GM06990 (cell line): ENCODE measurements at regions not wholly inside any gene's neighbourhood (a gene's known extent, or its start where the extent isn't known, plus 50 kb on each side); places are given as distances from the start of the nearest gene placed in this dataset.

Source experiments
- DNase-seq: peaks from one replicate; pipeline ENCODE4 v3.0.0-alpha.2; 2011; ENCODE audit not compliant: insufficient read length; ENCODE audit errors: extremely low read depth
- H3K27me3 ChIP-seq: replicated peaks from 2 replicates; pipeline ENCODE4 v1.6.0; 2011; ENCODE audit warnings: low read length; ENCODE audit not compliant: control insufficient read depth, insufficient read depth
- H3K36me3 ChIP-seq: 2 replicates; pipeline ENCODE4 v1.5.1; 2011; ENCODE audit warnings: low read length; ENCODE audit not compliant: control insufficient read depth, insufficient read depth
- H3K4me3 ChIP-seq: replicated peaks from 2 replicates; pipeline ENCODE4 v1.5.1; 2011; ENCODE audit warnings: low read depth, mild to moderate bottlenecking, control low read depth, low read length
- CTCF ChIP-seq: IDR thresholded peaks from 2 replicates; pipeline ENCODE4 v1.5.1; 2011; ENCODE audit warnings: low read length, control low read depth, mild to moderate bottlenecking, inconsistent platforms; ENCODE audit not compliant: insufficient read depth, poor library complexity, severe bottlenecking

- no peak overlapping the region for H3K4me3 ChIP-seq
- H3K36me3 ChIP-seq: no peaks in the 10 kb centered on the region
- TF ChIP-seq CTCF: no peak
- DNase-seq: no peak
- no peaks in the 10 kb centered on the region for H3K27me3 ChIP-seq
These were observed 53.8 kb upstream of the SNX2 start for GRCh38 chr5:122721127-122721526.

- H3K27me3 ChIP-seq: no peaks in the 10 kb centered on the region
- no peak overlapping the region for H3K4me3 ChIP-seq
- no peaks in the 10 kb centered on the region for H3K36me3 ChIP-seq
- no peak for DNase-seq
- TF ChIP-seq CTCF: no peak
These were observed 52.5 kb upstream of the SNX2 start for GRCh38 chr5:122722341-122722740.

GRCh38 chr5:122723606-122724352 is 51.1 kb upstream of the SNX2 start:
- peak; percentile 37 for DNase-seq
- Histone ChIP-seq H3K4me3 (no peak overlapping the region), H3K27me3 (no peaks in the 10 kb centered on the region), H3K36me3 (no peaks in the 10 kb centered on the region)
- TF ChIP-seq CTCF: no peak
